ENCODE measurements at regions not wholly inside any gene's neighbourhood (a gene's known extent, or its start where the extent isn't known, plus 50 kb on each side); places are given as distances from the start of the nearest gene placed in this dataset.

DNA sequence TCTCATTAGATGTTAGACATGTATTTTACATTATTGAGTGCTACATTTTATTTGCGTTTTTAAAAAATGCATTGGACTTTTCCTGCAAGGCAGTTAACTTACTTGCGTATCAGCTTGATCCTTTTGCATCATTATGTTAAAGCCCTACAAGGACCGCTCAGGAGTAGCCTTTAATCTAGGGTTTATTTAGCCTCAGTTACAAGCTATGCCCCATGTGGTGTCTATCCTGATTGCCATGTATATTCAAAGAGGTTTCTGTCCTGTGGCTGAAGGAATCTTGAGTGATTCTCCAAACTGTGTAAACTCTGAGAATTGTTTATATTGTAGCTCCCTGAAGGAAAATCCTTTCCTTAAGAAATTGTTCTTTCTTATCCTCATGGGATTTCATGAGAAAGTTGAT is 821.8 kb upstream of the AGA start:
- no peaks in the 10 kb centered on the region for H4K20me1 ChIP-seq (ENCODE audit: insufficient read depth, low read length)
- H3K4me3 ChIP-seq (ENCODE audit: insufficient read depth, low read length) = no peak overlapping the region
- H3K36me3 ChIP-seq (ENCODE audit: insufficient read depth, low read length) = no peaks in the 10 kb centered on the region
- no peak for DNase-seq (ENCODE audit: insufficient read length, low spot score, missing footprints)
- TF ChIP-seq, protein P1, sequence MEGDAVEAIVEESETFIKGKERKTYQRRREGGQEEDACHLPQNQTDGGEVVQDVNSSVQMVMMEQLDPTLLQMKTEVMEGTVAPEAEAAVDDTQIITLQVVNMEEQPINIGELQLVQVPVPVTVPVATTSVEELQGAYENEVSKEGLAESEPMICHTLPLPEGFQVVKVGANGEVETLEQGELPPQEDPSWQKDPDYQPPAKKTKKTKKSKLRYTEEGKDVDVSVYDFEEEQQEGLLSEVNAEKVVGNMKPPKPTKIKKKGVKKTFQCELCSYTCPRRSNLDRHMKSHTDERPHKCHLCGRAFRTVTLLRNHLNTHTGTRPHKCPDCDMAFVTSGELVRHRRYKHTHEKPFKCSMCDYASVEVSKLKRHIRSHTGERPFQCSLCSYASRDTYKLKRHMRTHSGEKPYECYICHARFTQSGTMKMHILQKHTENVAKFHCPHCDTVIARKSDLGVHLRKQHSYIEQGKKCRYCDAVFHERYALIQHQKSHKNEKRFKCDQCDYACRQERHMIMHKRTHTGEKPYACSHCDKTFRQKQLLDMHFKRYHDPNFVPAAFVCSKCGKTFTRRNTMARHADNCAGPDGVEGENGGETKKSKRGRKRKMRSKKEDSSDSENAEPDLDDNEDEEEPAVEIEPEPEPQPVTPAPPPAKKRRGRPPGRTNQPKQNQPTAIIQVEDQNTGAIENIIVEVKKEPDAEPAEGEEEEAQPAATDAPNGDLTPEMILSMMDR (IDR thresholded peaks at IDR 0.05; ENCODE audit: extremely low read depth, low read depth, low read length) = no peak
- no peaks in the 10 kb centered on the region for H3K9me3 ChIP-seq (ENCODE audit: low read depth, low read length)
- H3K79me2 ChIP-seq (ENCODE audit: insufficient read depth, low read length) = no peaks in the 10 kb centered on the region
- no peaks in the 10 kb centered on the region for H3K4me1 ChIP-seq (ENCODE audit: insufficient read depth, low read length)
- no peaks in the 10 kb centered on the region for H3K27me3 ChIP-seq (ENCODE audit: insufficient read depth, low read length)
- no peak overlapping the region for H3K27ac ChIP-seq (ENCODE audit: low read depth, low read length)
- no peak overlapping the region for H3K4me2 ChIP-seq (ENCODE audit: insufficient read depth, low read length)
- no peak overlapping the region for H2AFZ ChIP-seq (ENCODE audit: low read length)

DNA sequence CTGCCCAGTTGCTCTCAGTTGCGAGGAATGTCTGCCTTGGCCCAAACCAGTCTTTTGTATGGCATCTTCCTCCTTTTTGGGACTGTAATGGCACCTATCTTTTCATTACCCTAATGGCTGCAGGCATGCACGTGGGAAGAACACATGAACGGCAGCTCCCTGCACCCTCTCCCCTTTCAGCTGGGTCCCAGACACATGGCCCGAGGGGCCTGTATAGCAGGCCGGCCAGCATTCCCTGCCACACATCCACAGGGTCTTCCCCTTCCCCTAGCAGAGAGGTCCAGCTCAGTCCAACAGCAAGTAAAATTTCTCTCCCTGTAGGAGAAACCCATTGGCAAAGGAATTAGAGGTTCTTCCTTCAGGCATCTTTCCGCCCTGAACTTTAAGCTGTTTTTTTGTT is 829.1 kb upstream of the AGA start:
- Histone ChIP-seq H3K4me2 (ENCODE audit: insufficient read depth, low read length) (no peak overlapping the region), H4K20me1 (ENCODE audit: insufficient read depth, low read length) (no peaks in the 10 kb centered on the region), H3K79me2 (ENCODE audit: insufficient read depth, low read length) (no peaks in the 10 kb centered on the region), H3K4me3 (ENCODE audit: insufficient read depth, low read length) (no peak overlapping the region), H3K4me1 (ENCODE audit: insufficient read depth, low read length) (no peaks in the 10 kb centered on the region), H2AFZ (ENCODE audit: low read length) (no peak overlapping the region), H3K27me3 (ENCODE audit: insufficient read depth, low read length) (no peaks in the 10 kb centered on the region), H3K27ac (ENCODE audit: low read depth, low read length) (no peak overlapping the region), H3K9me3 (ENCODE audit: low read depth, low read length) (peaks cover 4% of the 10 kb centered on the region), H3K36me3 (ENCODE audit: insufficient read depth, low read length) (no peaks in the 10 kb centered on the region)
- no peak for DNase-seq (ENCODE audit: insufficient read length, low spot score, missing footprints)
- TF ChIP-seq, protein P1 (IDR thresholded peaks at IDR 0.05; ENCODE audit: extremely low read depth, low read depth, low read length) = no peak

DNA sequence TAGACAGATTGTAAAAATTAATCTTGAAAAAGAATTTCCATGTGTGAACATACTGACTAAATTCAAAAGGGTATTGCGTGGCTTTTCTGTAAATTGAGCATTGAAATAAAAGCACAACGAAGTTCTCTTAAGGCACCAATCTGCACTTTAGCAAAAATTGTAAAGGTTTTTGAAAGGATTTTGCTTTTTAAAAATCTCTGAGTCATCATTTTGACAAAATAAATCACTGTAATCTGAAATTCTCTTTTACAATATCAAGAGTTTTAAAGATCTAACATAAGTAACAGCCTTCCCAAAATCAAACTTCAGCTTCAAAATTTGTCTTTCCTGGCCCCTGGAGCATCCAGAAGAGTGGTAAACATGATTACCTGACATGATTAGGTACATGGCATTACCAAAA is 830.9 kb upstream of the AGA start:
- Histone ChIP-seq H3K79me2 (ENCODE audit: insufficient read depth, low read length) (no peaks in the 10 kb centered on the region), H3K4me3 (ENCODE audit: insufficient read depth, low read length) (no peak overlapping the region), H3K36me3 (ENCODE audit: insufficient read depth, low read length) (no peaks in the 10 kb centered on the region), H4K20me1 (ENCODE audit: insufficient read depth, low read length) (no peaks in the 10 kb centered on the region), H3K27ac (ENCODE audit: low read depth, low read length) (no peak overlapping the region), H2AFZ (ENCODE audit: low read length) (no peak overlapping the region), H3K4me1 (ENCODE audit: insufficient read depth, low read length) (no peaks in the 10 kb centered on the region), H3K4me2 (ENCODE audit: insufficient read depth, low read length) (no peak overlapping the region), H3K9me3 (ENCODE audit: low read depth, low read length) (peaks cover 4% of the 10 kb centered on the region), H3K27me3 (ENCODE audit: insufficient read depth, low read length) (no peaks in the 10 kb centered on the region)
- DNase-seq (ENCODE audit: insufficient read length, low spot score, missing footprints) = no peak
- TF ChIP-seq, protein P1 (IDR thresholded peaks at IDR 0.05; ENCODE audit: extremely low read depth, low read depth, low read length) = no peak

DNA sequence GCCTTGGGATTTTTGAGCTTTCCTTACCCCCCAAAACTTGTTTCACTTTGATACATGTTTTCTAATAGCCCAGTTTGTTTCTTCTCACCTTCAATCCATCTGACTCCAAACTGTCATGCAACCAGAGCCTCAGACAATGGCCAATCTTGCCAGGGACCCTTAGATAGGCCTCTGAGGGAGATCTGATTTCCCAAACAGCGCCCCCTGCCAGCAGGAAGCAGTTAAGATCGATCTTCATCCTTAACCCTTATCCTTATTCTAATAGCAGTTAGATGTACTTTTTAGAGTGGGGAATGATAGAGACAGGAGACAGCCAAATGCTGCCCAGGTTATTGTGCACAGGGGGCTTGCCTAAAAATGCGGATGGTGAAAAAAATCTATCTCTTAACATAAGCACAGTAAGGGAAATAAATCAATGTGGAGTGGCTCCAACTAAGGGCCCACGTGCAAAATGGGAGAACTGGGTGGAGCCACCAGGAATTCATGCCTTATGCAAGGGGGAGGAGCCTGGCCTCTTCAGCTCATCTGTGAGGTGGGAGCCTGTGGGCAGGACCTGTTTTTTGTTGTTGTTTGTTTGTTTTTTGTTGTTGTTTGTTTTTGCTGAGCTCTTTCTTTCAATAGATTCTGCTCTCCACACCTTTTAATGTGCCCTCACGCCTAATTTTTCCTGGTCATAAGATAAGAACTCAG is 833.6 kb upstream of the AGA start:
- H4K20me1 ChIP-seq (ENCODE audit: insufficient read depth, low read length) = no peaks in the 10 kb centered on the region
- no peak overlapping the region for H3K27ac ChIP-seq (ENCODE audit: low read depth, low read length)
- no peak overlapping the region for H3K4me2 ChIP-seq (ENCODE audit: insufficient read depth, low read length)
- H3K36me3 ChIP-seq (ENCODE audit: insufficient read depth, low read length) = no peaks in the 10 kb centered on the region
- TF ChIP-seq, protein P1 (IDR thresholded peaks at IDR 0.05; ENCODE audit: extremely low read depth, low read depth, low read length) = no peak
- no peaks in the 10 kb centered on the region for H3K4me1 ChIP-seq (ENCODE audit: insufficient read depth, low read length)
- no peaks in the 10 kb centered on the region for H3K27me3 ChIP-seq (ENCODE audit: insufficient read depth, low read length)
- H3K79me2 ChIP-seq (ENCODE audit: insufficient read depth, low read length) = no peaks in the 10 kb centered on the region
- H3K9me3 ChIP-seq (ENCODE audit: low read depth, low read length) = peaks cover 5% of the 10 kb centered on the region
- H2AFZ ChIP-seq (ENCODE audit: low read length) = no peak overlapping the region
- H3K4me3 ChIP-seq (ENCODE audit: insufficient read depth, low read length) = no peak overlapping the region
- no peak for DNase-seq (ENCODE audit: insufficient read length, low spot score, missing footprints)
